HEK293T (cell line): ENCODE measurements at regions not wholly inside any gene's neighbourhood (a gene's known extent, or its start where the extent isn't known, plus 50 kb on each side); places are given as distances from the start of the nearest gene placed in this dataset.

ENCODE experiments used
- FOXA1 ChIP-seq: fragments of 450-650 bp; IDR thresholded peaks from 2 replicates; pipeline ENCODE4 v1.6.1; 2016; ENCODE audit warnings: mild to moderate bottlenecking
- FOXM1 ChIP-seq: fragments of 450-650 bp; IDR thresholded peaks from 2 replicates; pipeline ENCODE4 v1.6.1; 2017; ENCODE audit warnings: mild to moderate bottlenecking, borderline replicate concordance
- HDGF ChIP-seq: fragments of 450-650 bp; IDR thresholded peaks from 2 replicates; pipeline ENCODE4 v1.6.1; 2017; ENCODE audit warnings: antibody characterized with exemption, borderline replicate concordance

- TF ChIP-seq FOXA1 (no peak), FOXM1 (no peak), HDGF (no peak)
These were observed 306.9 kb downstream of the SLITRK6 start for GRCh38 chr13:85492283-85492682.
